Gastroesophageal sphincter (tissue), 3 donors: ENCODE measurements at regions not wholly inside any gene's neighbourhood (a gene's known extent, or its start where the extent isn't known, plus 50 kb on each side); places are given as distances from the start of the nearest gene placed in this dataset.

Experiments used
- EP300 ChIP-seq: sonication (generic); formaldehyde crosslinking; IDR thresholded peaks from one replicate; pipeline ENCODE4 v1.6.1; 2017; ENCODE audit warnings: antibody characterized with exemption, mild to moderate bottlenecking
- POLR2A ChIP-seq, 2 donors: fragments of 450-650 bp; IDR thresholded peaks; one replicate each; pipeline ENCODE4 v1.6.1; 2017; ENCODE audit warnings: antibody characterized with exemption in 2 of 2, mild to moderate bottlenecking in 2 of 2, moderate library complexity in 1 of 2
- POLR2AphosphoS5 ChIP-seq: sonication (generic); formaldehyde crosslinking; IDR thresholded peaks from one replicate; pipeline ENCODE4 v1.6.1; 2017; ENCODE audit warnings: antibody characterized with exemption
- TF ChIP-seq, protein P1 (sequence below), 4 experiments: fragments of 200-600 bp in 2 of 4; fragments of 450-650 bp in 2 of 4; sonication (generic) in 1 of 4; IDR thresholded peaks; one replicate each; pipeline ENCODE4 v1.5.1; 2017 to 2019; ENCODE audit warnings: antibody characterized with exemption in 4 of 4, mild to moderate bottlenecking in 2 of 4, moderate library complexity in 2 of 4

DNA sequence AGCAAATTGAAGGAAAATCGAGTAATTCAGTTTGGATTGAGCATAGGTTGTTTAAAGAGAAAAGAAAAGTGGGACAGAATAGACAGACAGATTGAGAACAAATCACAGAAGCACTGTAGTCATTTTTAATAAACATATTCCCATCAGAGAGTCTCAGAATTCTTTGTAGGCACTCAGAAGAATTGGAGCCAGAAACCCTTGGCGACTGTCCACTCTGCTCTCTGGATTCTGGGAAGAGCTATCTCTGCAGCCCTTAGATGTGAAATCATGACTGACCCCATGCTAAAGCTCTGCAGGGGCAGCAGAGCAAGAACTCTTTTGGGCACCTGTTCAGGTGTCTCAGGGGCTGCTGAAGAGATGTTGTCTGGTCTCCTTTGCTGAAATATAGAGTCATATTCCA lies 223.7 kb upstream of the KIRREL3 start:
- TF ChIP-seq, protein P1, sequence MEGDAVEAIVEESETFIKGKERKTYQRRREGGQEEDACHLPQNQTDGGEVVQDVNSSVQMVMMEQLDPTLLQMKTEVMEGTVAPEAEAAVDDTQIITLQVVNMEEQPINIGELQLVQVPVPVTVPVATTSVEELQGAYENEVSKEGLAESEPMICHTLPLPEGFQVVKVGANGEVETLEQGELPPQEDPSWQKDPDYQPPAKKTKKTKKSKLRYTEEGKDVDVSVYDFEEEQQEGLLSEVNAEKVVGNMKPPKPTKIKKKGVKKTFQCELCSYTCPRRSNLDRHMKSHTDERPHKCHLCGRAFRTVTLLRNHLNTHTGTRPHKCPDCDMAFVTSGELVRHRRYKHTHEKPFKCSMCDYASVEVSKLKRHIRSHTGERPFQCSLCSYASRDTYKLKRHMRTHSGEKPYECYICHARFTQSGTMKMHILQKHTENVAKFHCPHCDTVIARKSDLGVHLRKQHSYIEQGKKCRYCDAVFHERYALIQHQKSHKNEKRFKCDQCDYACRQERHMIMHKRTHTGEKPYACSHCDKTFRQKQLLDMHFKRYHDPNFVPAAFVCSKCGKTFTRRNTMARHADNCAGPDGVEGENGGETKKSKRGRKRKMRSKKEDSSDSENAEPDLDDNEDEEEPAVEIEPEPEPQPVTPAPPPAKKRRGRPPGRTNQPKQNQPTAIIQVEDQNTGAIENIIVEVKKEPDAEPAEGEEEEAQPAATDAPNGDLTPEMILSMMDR (IDR thresholded peaks at IDR 0.05), result no peak
- TF ChIP-seq EP300 (no peak), POLR2A (IDR thresholded peaks at IDR 0.05) (no peak), POLR2AphosphoS5 (no peak)
